HEK293 (cell line): ENCODE measurements at regions not wholly inside any gene's neighbourhood (a gene's known extent, or its start where the extent isn't known, plus 50 kb on each side); places are given as distances from the start of the nearest gene placed in this dataset.

Experiments
- CTCF ChIA-PET: fragments of 350-600 bp; formaldehyde crosslinking; extraction: SDS; loops from one replicate; lab custom pipeline; 2021; ENCODE audit warnings: antibody characterized with exemption; lab: Yijun Ruan, JAX
- POLR2A ChIA-PET: fragments of 300-600 bp; formaldehyde crosslinking; extraction: SDS; loops from one replicate; lab custom pipeline; 2020; ENCODE audit warnings: antibody characterized with exemption, inconsistent platforms; lab: Yijun Ruan, JAX
- H3K27ac ChIP-seq: fragments of 200-500 bp; sonication (Bioruptor generic); 2 replicates; pipeline ENCODE4 v1.5.1; 2014; ENCODE audit warnings: low read depth, low read length, control low read depth, inconsistent platforms; ENCODE audit errors: extremely low read depth
- H3K36me3 ChIP-seq, 2 experiments: fragments of 200-500 bp in 1 of 2; sonication (Bioruptor generic) in 1 of 2; 1 replicate in 1 of 2; 2 replicates in 1 of 2; pipeline ENCODE4 v1.5.1; 2014 to 2017; ENCODE audit warnings: inconsistent platforms in 2 of 2, low read length in 2 of 2; ENCODE audit not compliant: control insufficient read depth in 2 of 2, insufficient read depth in 1 of 2
- H3K4me1 ChIP-seq: fragments of 200-500 bp; sonication (Bioruptor generic); 2 replicates; pipeline ENCODE4 v1.5.1; 2014; ENCODE audit warnings: mild to moderate bottlenecking, low read length, inconsistent platforms; ENCODE audit not compliant: control insufficient read depth, insufficient read depth
- H3K4me3 ChIP-seq: 2 replicates; pipeline ENCODE4 v1.5.1; 2011; ENCODE audit warnings: low read depth, mild to moderate bottlenecking, control low read depth, low read length, moderate library complexity
- H3K9me3 ChIP-seq: fragments of 200-500 bp; sonication (Bioruptor generic); 2 replicates; pipeline ENCODE4 v1.5.1; 2014; ENCODE audit warnings: low read depth, low read length, inconsistent platforms; ENCODE audit not compliant: control insufficient read depth, insufficient read depth
- BCL11A ChIP-seq: fragments of 450-650 bp; formaldehyde crosslinking; IDR thresholded peaks from 2 replicates; pipeline ENCODE4 v1.5.1; 2016; ENCODE audit warnings: low read depth, missing biosample characterization, missing genetic modification characterization
- KLF7 ChIP-seq: fragments of 450-650 bp; formaldehyde crosslinking; IDR thresholded peaks from 2 replicates; pipeline ENCODE4 v1.5.1; 2016; ENCODE audit warnings: missing biosample characterization, missing genetic modification characterization, borderline replicate concordance
- KLF8 ChIP-seq: fragments of 450-650 bp; formaldehyde crosslinking; IDR thresholded peaks from 2 replicates; pipeline ENCODE4 v1.5.1; 2016; ENCODE audit warnings: missing biosample characterization, missing genetic modification characterization
- MEIS1 ChIP-seq: sonication (generic); formaldehyde crosslinking; IDR thresholded peaks from 2 replicates; pipeline ENCODE4 v1.8.1; 2022; ENCODE audit warnings: missing genetic modification reagents, mild to moderate bottlenecking, borderline replicate concordance
- PRDM4 ChIP-seq: fragments of 450-650 bp; formaldehyde crosslinking; IDR thresholded peaks from 2 replicates; pipeline ENCODE4 v1.5.1; 2017; ENCODE audit warnings: missing biosample characterization, missing genetic modification characterization
- SCRT2 ChIP-seq: fragments of 450-650 bp; formaldehyde crosslinking; IDR thresholded peaks from 2 replicates; pipeline ENCODE4 v1.5.1; 2016; ENCODE audit warnings: missing biosample characterization, missing genetic modification characterization
- TRIM28 ChIP-seq: IDR thresholded peaks from 2 replicates; pipeline ENCODE4 v1.6.1; 2011; ENCODE audit warnings: low read length, control low read depth, borderline replicate concordance
- ZFP37 ChIP-seq: fragments of 450-650 bp; formaldehyde crosslinking; IDR thresholded peaks from 2 replicates; pipeline ENCODE4 v1.5.1; 2016; ENCODE audit warnings: missing biosample characterization, missing genetic modification characterization
- ZNF155 ChIP-seq: fragments of 450-650 bp; formaldehyde crosslinking; IDR thresholded peaks from 2 replicates; pipeline ENCODE4 v1.5.1; 2016; ENCODE audit warnings: missing biosample characterization, missing genetic modification characterization
- ZNF248 ChIP-seq: fragments of 450-650 bp; formaldehyde crosslinking; IDR thresholded peaks from 2 replicates; pipeline ENCODE4 v1.5.1; 2017; ENCODE audit warnings: missing biosample characterization, missing genetic modification characterization
- ZNF354C ChIP-seq: fragments of 450-650 bp; formaldehyde crosslinking; IDR thresholded peaks from 2 replicates; pipeline ENCODE4 v1.5.1; 2016; ENCODE audit warnings: missing biosample characterization, missing genetic modification characterization, low read depth, borderline replicate concordance
- ZNF362 ChIP-seq: fragments of 450-650 bp; formaldehyde crosslinking; IDR thresholded peaks from 2 replicates; pipeline ENCODE4 v1.5.1; 2016; ENCODE audit warnings: missing biosample characterization, missing genetic modification characterization
- ZNF398 ChIP-seq: fragments of 450-650 bp; formaldehyde crosslinking; IDR thresholded peaks from 2 replicates; pipeline ENCODE4 v1.5.1; 2017; ENCODE audit warnings: missing biosample characterization, missing genetic modification characterization
- ZNF48 ChIP-seq: fragments of 450-650 bp; formaldehyde crosslinking; IDR thresholded peaks from 2 replicates; pipeline ENCODE4 v1.5.1; 2016; ENCODE audit warnings: missing biosample characterization, missing genetic modification characterization
- ZNF624 ChIP-seq: fragments of 450-650 bp; formaldehyde crosslinking; IDR thresholded peaks from 2 replicates; pipeline ENCODE4 v1.5.1; 2017; ENCODE audit warnings: missing biosample characterization, missing genetic modification characterization
- ZNF677 ChIP-seq: fragments of 450-650 bp; IDR thresholded peaks from 2 replicates; pipeline ENCODE4 v1.5.0; 2018; ENCODE audit warnings: missing biosample characterization, mild to moderate bottlenecking, missing genetic modification characterization, moderate library complexity
- ZNF791 ChIP-seq: fragments of 450-650 bp; formaldehyde crosslinking; IDR thresholded peaks from 2 replicates; pipeline ENCODE4 v1.5.1; 2016; ENCODE audit warnings: missing biosample characterization, missing genetic modification characterization
- TF ChIP-seq, protein P1 (sequence below): fragments of 450-650 bp; formaldehyde crosslinking; IDR thresholded peaks from 2 replicates; pipeline ENCODE4 v1.5.1; 2016; ENCODE audit warnings: missing biosample characterization, missing genetic modification characterization, borderline replicate concordance
- TF ChIP-seq, protein P2 (sequence below): fragments of 450-650 bp; formaldehyde crosslinking; optimal IDR thresholded peaks from 2 replicates; pipeline ENCODE3; 2016; ENCODE audit warnings: missing biosample characterization, mild to moderate bottlenecking, missing genetic modification characterization

DNA sequence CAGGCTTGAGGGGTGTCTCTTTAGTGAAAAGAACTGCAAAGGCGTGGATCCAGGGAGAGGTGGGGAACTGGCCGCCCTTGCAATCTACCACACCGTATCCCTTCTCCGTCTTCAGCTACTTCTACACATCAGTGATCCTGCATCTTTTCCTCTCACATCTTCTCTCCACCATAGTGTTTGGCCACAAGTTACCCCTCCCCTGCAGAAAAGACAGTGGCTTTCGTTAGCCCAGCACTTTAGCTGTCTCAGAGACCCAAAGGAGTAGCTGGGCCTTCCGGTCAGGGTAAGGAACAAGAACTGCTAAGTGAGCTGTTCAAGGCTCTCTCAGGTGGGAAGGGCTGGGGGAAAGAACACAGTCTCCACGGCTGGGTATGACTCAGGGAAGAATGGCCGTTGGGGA, 158.4 kb downstream of the NDUFA12 start (continued):
- TF ChIP-seq ZNF398 (tag by site-specific recombination) (no peak), KLF8 (tag by site-specific recombination) (no peak), ZNF362 (tag by site-specific recombination) (no peak), MEIS1 (CRISPR knock-in tag) (no peak), ZNF354C (tag by site-specific recombination) (no peak), ZNF677 (tag by site-specific recombination) (no peak)

- POLR2A ChIA-PET, result no interaction called here
- Histone ChIP-seq H3K9me3 (no peaks in the 10 kb centered on the region), H3K27ac (no peak overlapping the region), H3K4me3 (no peak overlapping the region), H3K4me1 (no peaks in the 10 kb centered on the region), H3K36me3 (no peaks in the 10 kb centered on the region)
- TF ChIP-seq ZNF791 (tag by site-specific recombination) (no peak), ZNF48 (tag by site-specific recombination) (no peak), ZNF155 (tag by site-specific recombination) (no peak), ZNF398 (tag by site-specific recombination) (no peak), KLF7 (no peak), ZFP37 (tag by site-specific recombination) (no peak), TRIM28 (no peak), PRDM4 (tag by site-specific recombination) (no peak), BCL11A (no peak), ZNF624 (tag by site-specific recombination) (no peak), ZNF248 (no peak), SCRT2 (tag by site-specific recombination) (no peak)
- TF ChIP-seq, protein P1, sequence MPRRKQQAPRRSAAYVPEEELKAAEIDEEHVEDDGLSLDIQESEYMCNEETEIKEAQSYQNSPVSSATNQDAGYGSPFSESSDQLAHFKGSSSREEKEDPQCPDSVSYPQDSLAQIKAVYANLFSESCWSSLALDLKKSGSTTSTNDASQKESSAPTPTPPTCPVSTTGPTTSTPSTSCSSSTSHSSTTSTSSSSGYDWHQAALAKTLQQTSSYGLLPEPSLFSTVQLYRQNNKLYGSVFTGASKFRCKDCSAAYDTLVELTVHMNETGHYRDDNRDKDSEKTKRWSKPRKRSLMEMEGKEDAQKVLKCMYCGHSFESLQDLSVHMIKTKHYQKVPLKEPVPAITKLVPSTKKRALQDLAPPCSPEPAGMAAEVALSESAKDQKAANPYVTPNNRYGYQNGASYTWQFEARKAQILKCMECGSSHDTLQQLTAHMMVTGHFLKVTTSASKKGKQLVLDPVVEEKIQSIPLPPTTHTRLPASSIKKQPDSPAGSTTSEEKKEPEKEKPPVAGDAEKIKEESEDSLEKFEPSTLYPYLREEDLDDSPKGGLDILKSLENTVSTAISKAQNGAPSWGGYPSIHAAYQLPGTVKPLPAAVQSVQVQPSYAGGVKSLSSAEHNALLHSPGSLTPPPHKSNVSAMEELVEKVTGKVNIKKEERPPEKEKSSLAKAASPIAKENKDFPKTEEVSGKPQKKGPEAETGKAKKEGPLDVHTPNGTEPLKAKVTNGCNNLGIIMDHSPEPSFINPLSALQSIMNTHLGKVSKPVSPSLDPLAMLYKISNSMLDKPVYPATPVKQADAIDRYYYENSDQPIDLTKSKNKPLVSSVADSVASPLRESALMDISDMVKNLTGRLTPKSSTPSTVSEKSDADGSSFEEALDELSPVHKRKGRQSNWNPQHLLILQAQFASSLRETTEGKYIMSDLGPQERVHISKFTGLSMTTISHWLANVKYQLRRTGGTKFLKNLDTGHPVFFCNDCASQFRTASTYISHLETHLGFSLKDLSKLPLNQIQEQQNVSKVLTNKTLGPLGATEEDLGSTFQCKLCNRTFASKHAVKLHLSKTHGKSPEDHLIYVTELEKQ (tag by site-specific recombination), result no peak
- TF ChIP-seq, protein P2, sequence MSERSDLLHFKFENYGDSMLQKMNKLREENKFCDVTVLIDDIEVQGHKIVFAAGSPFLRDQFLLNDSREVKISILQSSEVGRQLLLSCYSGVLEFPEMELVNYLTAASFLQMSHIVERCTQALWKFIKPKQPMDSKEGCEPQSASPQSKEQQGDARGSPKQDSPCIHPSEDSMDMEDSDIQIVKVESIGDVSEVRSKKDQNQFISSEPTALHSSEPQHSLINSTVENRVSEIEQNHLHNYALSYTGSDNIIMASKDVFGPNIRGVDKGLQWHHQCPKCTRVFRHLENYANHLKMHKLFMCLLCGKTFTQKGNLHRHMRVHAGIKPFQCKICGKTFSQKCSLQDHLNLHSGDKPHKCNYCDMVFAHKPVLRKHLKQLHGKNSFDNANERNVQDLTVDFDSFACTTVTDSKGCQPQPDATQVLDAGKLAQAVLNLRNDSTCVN (tag by site-specific recombination), result no peak
- CTCF ChIA-PET, result interaction anchor here (1.1 kb wide), 1 partner anchor 241 kb away, joined by 4 read pairs; no protein-coding TSS in a partner anchor
Measured at GRCh38 chr12:94844452-94844851, 159.0 kb downstream of the NDUFA12 start.
